H9 (cell line): ENCODE measurements at regions not wholly inside any gene's neighbourhood (a gene's known extent, or its start where the extent isn't known, plus 50 kb on each side); places are given as distances from the start of the nearest gene placed in this dataset.

ENCODE experiments used
- DNase-seq: peaks from one replicate; pipeline ENCODE4 v3.0.0-alpha.2; 2017
- H2AFZ ChIP-seq: one replicate; pipeline ENCODE4 v1.6.1; 2013; ENCODE audit warnings: mild to moderate bottlenecking, low read length, control low read depth, moderate library complexity
- H2AK5ac ChIP-seq: 2 replicates; pipeline ENCODE4 v1.6.1; 2013; ENCODE audit warnings: low read length, control low read depth, mixed read lengths; ENCODE audit not compliant: insufficient read length
- H2BK120ac ChIP-seq: one replicate; pipeline ENCODE4 v1.6.1; 2013; ENCODE audit warnings: low read depth, mild to moderate bottlenecking, low read length, control low read depth, inconsistent platforms; ENCODE audit not compliant: poor library complexity, severe bottlenecking
- H2BK12ac ChIP-seq: 2 replicates; pipeline ENCODE4 v1.6.1; 2013; ENCODE audit warnings: low read length, control low read depth, mixed read lengths, low read depth; ENCODE audit not compliant: insufficient read length
- H2BK15ac ChIP-seq: 2 replicates; pipeline ENCODE4 v1.6.1; 2013; ENCODE audit warnings: low read depth, low read length, control low read depth
- H2BK20ac ChIP-seq: one replicate; pipeline ENCODE4 v1.6.1; 2013; ENCODE audit warnings: low read depth, mild to moderate bottlenecking, low read length, control low read depth, inconsistent platforms; ENCODE audit not compliant: poor library complexity, severe bottlenecking
- H2BK5ac ChIP-seq: 2 replicates; pipeline ENCODE4 v1.6.1; 2013; ENCODE audit warnings: low read length, control low read depth, mixed read lengths; ENCODE audit not compliant: insufficient read length
- H3K14ac ChIP-seq: 2 replicates; pipeline ENCODE4 v1.6.1; 2013; ENCODE audit warnings: low read length, control low read depth; ENCODE audit not compliant: insufficient read depth
- H3K18ac ChIP-seq: 2 replicates; pipeline ENCODE4 v1.6.1; 2013; ENCODE audit warnings: low read depth, mild to moderate bottlenecking, mixed read lengths, low read length, control low read depth; ENCODE audit not compliant: insufficient read length
- H3K23ac ChIP-seq: 2 replicates; pipeline ENCODE4 v1.6.1; 2013; ENCODE audit warnings: low read length, control low read depth, mixed read lengths, low read depth; ENCODE audit not compliant: insufficient read length
- H3K23me2 ChIP-seq: 2 replicates; pipeline ENCODE4 v1.6.1; 2013; ENCODE audit warnings: low read depth, mild to moderate bottlenecking, mixed read lengths, low read length, control low read depth; ENCODE audit not compliant: insufficient read length, poor library complexity, severe bottlenecking
- H3K27ac ChIP-seq: 2 replicates; pipeline ENCODE4 v1.5.1; 2013; ENCODE audit warnings: low read length, control low read depth, mixed read lengths, low read depth; ENCODE audit not compliant: insufficient read length
- H3K27me3 ChIP-seq: 2 replicates; pipeline ENCODE4 v1.6.1; 2013; ENCODE audit warnings: low read length, control low read depth, inconsistent platforms; ENCODE audit not compliant: insufficient read depth
- H3K4ac ChIP-seq: 2 replicates; pipeline ENCODE4 v1.6.1; 2013; ENCODE audit warnings: low read depth, mild to moderate bottlenecking, control low read depth, inconsistent platforms, low read length, moderate library complexity
- H3K4me1 ChIP-seq: 2 replicates; pipeline ENCODE4 v1.6.1; 2013; ENCODE audit warnings: low read length, control low read depth, inconsistent platforms; ENCODE audit not compliant: insufficient read depth
- H3K4me2 ChIP-seq: 2 replicates; pipeline ENCODE4 v1.6.1; 2013; ENCODE audit warnings: low read length, control low read depth, mixed read lengths; ENCODE audit not compliant: insufficient read length, insufficient read depth
- H3K56ac ChIP-seq: 2 replicates; pipeline ENCODE4 v1.6.1; 2013; ENCODE audit warnings: low read depth, mild to moderate bottlenecking, mixed read lengths, low read length, control low read depth; ENCODE audit not compliant: insufficient read length
- H3K79me1 ChIP-seq: 2 replicates; pipeline ENCODE4 v1.6.1; 2013; ENCODE audit warnings: low read depth, mild to moderate bottlenecking, moderate library complexity, low read length, control low read depth, inconsistent platforms; ENCODE audit not compliant: insufficient read depth, poor library complexity, severe bottlenecking
- H3K79me2 ChIP-seq: 2 replicates; pipeline ENCODE4 v1.6.1; 2013; ENCODE audit warnings: low read length, control low read depth, inconsistent platforms; ENCODE audit not compliant: insufficient read depth
- H3K9ac ChIP-seq: 2 replicates; pipeline ENCODE4 v1.6.1; 2013; ENCODE audit warnings: low read length, control low read depth, mixed read lengths; ENCODE audit not compliant: insufficient read length; ENCODE audit errors: extremely low read depth
- H3K9me3 ChIP-seq: one replicate; pipeline ENCODE4 v1.6.1; 2013; ENCODE audit warnings: low read depth, low read length, inconsistent platforms; ENCODE audit not compliant: control insufficient read depth
- H3T11ph ChIP-seq: one replicate; pipeline ENCODE4 v1.6.1; 2013; ENCODE audit warnings: mild to moderate bottlenecking, low read length, control low read depth, inconsistent platforms
- H4K20me1 ChIP-seq: one replicate; pipeline ENCODE4 v1.6.1; 2013; ENCODE audit not compliant: control insufficient read depth, insufficient read length, insufficient read depth
- H4K5ac ChIP-seq: 2 replicates; pipeline ENCODE4 v1.6.1; 2013; ENCODE audit warnings: low read depth, mild to moderate bottlenecking, mixed read lengths, low read length, control low read depth; ENCODE audit not compliant: insufficient read length
- H4K8ac ChIP-seq: replicated peaks from 2 replicates; pipeline ENCODE4 v1.6.1; 2013; ENCODE audit warnings: low read length, control low read depth, mixed read lengths, low read depth; ENCODE audit not compliant: insufficient read length
- H4K91ac ChIP-seq: 2 replicates; pipeline ENCODE4 v1.6.1; 2013; ENCODE audit warnings: low read depth, mild to moderate bottlenecking, moderate library complexity, mixed read lengths, low read length, control low read depth; ENCODE audit not compliant: insufficient read length
- H3K27ac Mint-ChIP-seq, 3 experiments: 2 replicates in 2 of 3; 3 replicates in 1 of 3; pipeline ENCODE4 v1.8.0; 2020 to 2021; ENCODE audit warnings: mixed read lengths in 3 of 3, mild to moderate bottlenecking in 1 of 3, moderate library complexity in 1 of 3
- H3K27me3 Mint-ChIP-seq: 2 replicates; pipeline ENCODE4 v1.8.0; 2021; ENCODE audit warnings: low read depth, mild to moderate bottlenecking, moderate library complexity, mixed read lengths
- H3K36me3 Mint-ChIP-seq, 3 experiments: 2 replicates in 2 of 3; 3 replicates in 1 of 3; pipeline ENCODE4 v1.8.0; 2020 to 2021; ENCODE audit warnings: low read depth in 3 of 3, mixed read lengths in 3 of 3; ENCODE audit not compliant: insufficient read depth in 1 of 3
- H3K4me1 Mint-ChIP-seq, 2 experiments: 2 replicates each; pipeline ENCODE4 v1.8.0; 2020; ENCODE audit warnings: mixed read lengths in 2 of 2
- H3K4me3 Mint-ChIP-seq, 2 experiments: 2 replicates in 1 of 2; 3 replicates in 1 of 2; pipeline ENCODE4 v1.8.0; 2020 to 2021; ENCODE audit warnings: mild to moderate bottlenecking in 2 of 2, mixed read lengths in 2 of 2, moderate library complexity in 1 of 2
- H3K9me3 Mint-ChIP-seq, 2 experiments: 2 replicates in 1 of 2; 3 replicates in 1 of 2; pipeline ENCODE4 v1.8.0; 2020; ENCODE audit warnings: mild to moderate bottlenecking in 2 of 2, mixed read lengths in 2 of 2, moderate library complexity in 1 of 2
- WGBS: extraction: QIAGEN DNeasy Blood & Tissue Kit; methylation state at CpG from one replicate; pipeline ENCODE4 v1.1.7; 2013; ENCODE audit warnings: missing lambda C conversion rate, low lambda C conversion rate, mixed read lengths; ENCODE audit not compliant: insufficient read length; ENCODE audit errors: extremely low coverage; 5-methylcytosine and 5-hydroxymethylcytosine counted together
- TF ChIP-seq, protein P1 (sequence below): fragments of 200-600 bp; sonication (generic); conservative IDR thresholded peaks from 3 replicates; pipeline ENCODE4 v1.8.0; 2021; ENCODE audit warnings: antibody characterized with exemption, mild to moderate bottlenecking

DNA sequence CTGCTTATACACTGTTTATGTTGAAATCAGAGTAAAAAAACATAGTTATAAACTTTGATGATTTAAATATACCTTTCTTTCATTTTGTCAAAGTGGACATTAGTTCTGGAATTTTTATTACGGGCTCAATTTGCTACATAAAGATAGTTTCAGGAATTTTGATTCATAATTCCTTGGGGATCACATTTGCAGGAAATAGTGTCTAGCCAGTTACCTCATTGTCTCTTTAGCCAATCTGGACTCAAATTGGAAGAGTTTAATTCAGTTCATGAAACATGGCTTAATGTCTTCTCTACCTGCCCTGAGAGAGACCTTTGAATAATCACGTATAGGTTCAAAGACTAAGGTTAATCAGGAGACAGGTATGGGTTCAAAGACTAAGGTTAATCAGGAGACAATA lies 262.6 kb downstream of the HGF start:
- H3K9me3 Mint-ChIP-seq: peaks cover 0 to 2% of the 10 kb centered on the region in 2 experiments; a peak in 1 of 5 replicates

More for the DNA sequence above, 262.6 kb downstream of the HGF start:
- no peak overlapping the region for H4K5ac ChIP-seq
- no peaks in the 10 kb centered on the region for H3K79me2 ChIP-seq
- Mint-ChIP-seq H3K36me3 (no peaks in the 10 kb centered on the region; a peak in 1 of 7 replicates), H3K4me3 (no peak overlapping the region), H3K4me1 (peaks cover 3 to 4% of the 10 kb centered on the region in 2 experiments), H3K27ac (no peak overlapping the region), H3K27me3 (no peaks in the 10 kb centered on the region)
- H3K27ac ChIP-seq: no peak overlapping the region
- no peak overlapping the region for H2AK5ac ChIP-seq
- TF ChIP-seq, protein P1, sequence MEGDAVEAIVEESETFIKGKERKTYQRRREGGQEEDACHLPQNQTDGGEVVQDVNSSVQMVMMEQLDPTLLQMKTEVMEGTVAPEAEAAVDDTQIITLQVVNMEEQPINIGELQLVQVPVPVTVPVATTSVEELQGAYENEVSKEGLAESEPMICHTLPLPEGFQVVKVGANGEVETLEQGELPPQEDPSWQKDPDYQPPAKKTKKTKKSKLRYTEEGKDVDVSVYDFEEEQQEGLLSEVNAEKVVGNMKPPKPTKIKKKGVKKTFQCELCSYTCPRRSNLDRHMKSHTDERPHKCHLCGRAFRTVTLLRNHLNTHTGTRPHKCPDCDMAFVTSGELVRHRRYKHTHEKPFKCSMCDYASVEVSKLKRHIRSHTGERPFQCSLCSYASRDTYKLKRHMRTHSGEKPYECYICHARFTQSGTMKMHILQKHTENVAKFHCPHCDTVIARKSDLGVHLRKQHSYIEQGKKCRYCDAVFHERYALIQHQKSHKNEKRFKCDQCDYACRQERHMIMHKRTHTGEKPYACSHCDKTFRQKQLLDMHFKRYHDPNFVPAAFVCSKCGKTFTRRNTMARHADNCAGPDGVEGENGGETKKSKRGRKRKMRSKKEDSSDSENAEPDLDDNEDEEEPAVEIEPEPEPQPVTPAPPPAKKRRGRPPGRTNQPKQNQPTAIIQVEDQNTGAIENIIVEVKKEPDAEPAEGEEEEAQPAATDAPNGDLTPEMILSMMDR: no peak
- no peak overlapping the region for H3T11ph ChIP-seq
- H2BK120ac ChIP-seq: no peak overlapping the region
- H3K4me1 ChIP-seq: no peaks in the 10 kb centered on the region
- no peak overlapping the region for H3K23ac ChIP-seq
- WGBS: no CpG with 5 or more reads among the region's 2 CpGs
- no peak overlapping the region for H4K91ac ChIP-seq
- H2BK20ac ChIP-seq: no peak overlapping the region
- H3K9me3 ChIP-seq: no peaks in the 10 kb centered on the region
- no peaks in the 10 kb centered on the region for H3K23me2 ChIP-seq
- H3K18ac ChIP-seq: no peak overlapping the region
- H3K4me2 ChIP-seq: no peak overlapping the region
- H3K56ac ChIP-seq: no peak overlapping the region
- no peak overlapping the region for H2BK15ac ChIP-seq
- H2BK12ac ChIP-seq: no peak overlapping the region
- H3K79me1 ChIP-seq: no peaks in the 10 kb centered on the region
- no peak overlapping the region for H2AFZ ChIP-seq
- no peak for DNase-seq
- no peak overlapping the region for H3K14ac ChIP-seq
- no peak overlapping the region for H4K8ac ChIP-seq
- H2BK5ac ChIP-seq: no peak overlapping the region
- no peaks in the 10 kb centered on the region for H3K27me3 ChIP-seq
- H3K4ac ChIP-seq: no peak overlapping the region
- no peak overlapping the region for H3K9ac ChIP-seq
- H4K20me1 ChIP-seq: no peaks in the 10 kb centered on the region
